NCI-H526 treated with DMSO at 0.1 percent for 48 hours (cell line): ENCODE measurements at regions not wholly inside any gene's neighbourhood (a gene's known extent, or its start where the extent isn't known, plus 50 kb on each side); places are given as distances from the start of the nearest gene placed in this dataset.
"Not testable (repeated sequence)": the region's sequence is repeated elsewhere in the genome, so short reads cannot be mapped to it uniquely, and the experiment has no call there.

Experiments
- DNase-seq: peaks from one replicate; lab custom pipeline; 2025; lab: John Stamatoyannopoulos, UW

GRCh38 chr21:28421716-28422524 is 570.8 kb downstream of the LTN1 start:
- no peak for DNase-seq

- DNase-seq = no peak
Observed at GRCh38 chr21:28419811-28420210, 572.9 kb downstream of the LTN1 start.

- no peak for DNase-seq
Observed at GRCh38 chr21:28418726-28419514, 573.8 kb downstream of the LTN1 start.

- DNase-seq = no peak
Observed at GRCh38 chr21:28410256-28410655, 582.4 kb downstream of the LTN1 start.

GRCh38 chr21:28402616-28402989 is 590.1 kb downstream of the LTN1 start:
- no peak for DNase-seq

- DNase-seq = no peak
Observed at GRCh38 chr21:28397040-28397439, 595.6 kb downstream of the LTN1 start.

- DNase-seq = no peak
Observed at GRCh38 chr21:28396421-28396820, 596.3 kb downstream of the LTN1 start.

- no peak for DNase-seq
Observed at GRCh38 chr21:28393279-28393678, 599.4 kb downstream of the LTN1 start.

- no peak for DNase-seq
Observed at GRCh38 chr21:28391938-28392849, 600.5 kb downstream of the LTN1 start.

- DNase-seq = no peak
Observed at GRCh38 chr21:28387220-28387619, 605.5 kb downstream of the LTN1 start.

- no peak for DNase-seq
Observed at GRCh38 chr21:28385845-28386244, 606.8 kb downstream of the LTN1 start.

- not testable (repeated sequence) for DNase-seq
Observed at GRCh38 chr21:28381000-28381745, 611.5 kb downstream of the LTN1 start.

- DNase-seq = no peak
Observed at GRCh38 chr21:28380241-28380640, 612.4 kb downstream of the LTN1 start.

- no peak for DNase-seq
Observed at GRCh38 chr21:28378026-28378425, 614.7 kb downstream of the LTN1 start.

GRCh38 chr21:28375708-28376385 is 616.8 kb downstream of the LTN1 start:
- no peak for DNase-seq

GRCh38 chr21:28374881-28375280 is 617.8 kb downstream of the LTN1 start:
- no peak for DNase-seq

- DNase-seq = no peak
Observed at GRCh38 chr21:28371713-28372112, 621.0 kb downstream of the LTN1 start.

GRCh38 chr21:28359300-28359699 is 633.4 kb downstream of the LTN1 start:
- no peak for DNase-seq

GRCh38 chr21:28358702-28359101 is 634.0 kb downstream of the LTN1 start:
- DNase-seq = no peak

GRCh38 chr21:28358170-28358569 is 634.5 kb downstream of the LTN1 start:
- no peak for DNase-seq

GRCh38 chr21:28357743-28358142 is 634.9 kb downstream of the LTN1 start:
- no peak for DNase-seq
